ENCODE measurements at regions not wholly inside any gene's neighbourhood (a gene's known extent, or its start where the extent isn't known, plus 50 kb on each side); places are given as distances from the start of the nearest gene placed in this dataset.
A peak's percentile ranks its signal among the peaks of the same experiment; 100 is the strongest.

DNA sequence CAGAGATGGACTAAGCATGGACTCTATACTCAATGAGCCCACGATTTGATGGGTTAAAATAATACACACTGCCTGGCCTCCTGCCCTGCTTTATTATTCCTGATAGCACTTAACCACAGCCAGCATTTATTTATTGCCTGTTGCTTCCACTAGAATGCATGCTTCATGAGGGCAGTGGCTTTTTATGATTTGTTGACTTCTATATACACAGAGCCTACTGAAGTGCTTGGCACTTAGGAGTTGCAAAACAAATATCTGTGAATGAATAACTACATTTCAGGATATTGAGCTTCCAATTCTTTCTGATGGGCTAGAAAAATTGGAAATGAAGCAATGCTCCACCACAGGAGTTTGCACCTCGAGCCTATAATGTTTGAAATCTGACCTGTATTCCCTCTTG lies 513.6 kb upstream of the ZMIZ1 start:
- H3K27me3 ChIP-seq: peaks cover 0 to 4% (median 0%) of the 10 kb centered on the region in 7 donors
- H3K27ac ChIP-seq: no peak overlapping the region
- H3K4me3 ChIP-seq: no peak overlapping the region
- H3K9me3 ChIP-seq: peaks cover 0 to 8% (median 0%) of the 10 kb centered on the region in 11 donors
- 87 to 91% methylated on average over 2 of the region's 2 CpGs for WGBS, 2 donors
- H3K36me3 ChIP-seq: no peaks in the 10 kb centered on the region
- TF ChIP-seq, protein P1, sequence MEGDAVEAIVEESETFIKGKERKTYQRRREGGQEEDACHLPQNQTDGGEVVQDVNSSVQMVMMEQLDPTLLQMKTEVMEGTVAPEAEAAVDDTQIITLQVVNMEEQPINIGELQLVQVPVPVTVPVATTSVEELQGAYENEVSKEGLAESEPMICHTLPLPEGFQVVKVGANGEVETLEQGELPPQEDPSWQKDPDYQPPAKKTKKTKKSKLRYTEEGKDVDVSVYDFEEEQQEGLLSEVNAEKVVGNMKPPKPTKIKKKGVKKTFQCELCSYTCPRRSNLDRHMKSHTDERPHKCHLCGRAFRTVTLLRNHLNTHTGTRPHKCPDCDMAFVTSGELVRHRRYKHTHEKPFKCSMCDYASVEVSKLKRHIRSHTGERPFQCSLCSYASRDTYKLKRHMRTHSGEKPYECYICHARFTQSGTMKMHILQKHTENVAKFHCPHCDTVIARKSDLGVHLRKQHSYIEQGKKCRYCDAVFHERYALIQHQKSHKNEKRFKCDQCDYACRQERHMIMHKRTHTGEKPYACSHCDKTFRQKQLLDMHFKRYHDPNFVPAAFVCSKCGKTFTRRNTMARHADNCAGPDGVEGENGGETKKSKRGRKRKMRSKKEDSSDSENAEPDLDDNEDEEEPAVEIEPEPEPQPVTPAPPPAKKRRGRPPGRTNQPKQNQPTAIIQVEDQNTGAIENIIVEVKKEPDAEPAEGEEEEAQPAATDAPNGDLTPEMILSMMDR (IDR thresholded peaks at IDR 0.05): no peak
- intact Hi-C loops (cut with DNase I): no loop called here
- DNase-seq (no peak), ATAC-seq (no peak)
- H3K4me1 ChIP-seq: peaks cover 0 to 22% (median 13%) of the 10 kb centered on the region in 9 donors

DNA sequence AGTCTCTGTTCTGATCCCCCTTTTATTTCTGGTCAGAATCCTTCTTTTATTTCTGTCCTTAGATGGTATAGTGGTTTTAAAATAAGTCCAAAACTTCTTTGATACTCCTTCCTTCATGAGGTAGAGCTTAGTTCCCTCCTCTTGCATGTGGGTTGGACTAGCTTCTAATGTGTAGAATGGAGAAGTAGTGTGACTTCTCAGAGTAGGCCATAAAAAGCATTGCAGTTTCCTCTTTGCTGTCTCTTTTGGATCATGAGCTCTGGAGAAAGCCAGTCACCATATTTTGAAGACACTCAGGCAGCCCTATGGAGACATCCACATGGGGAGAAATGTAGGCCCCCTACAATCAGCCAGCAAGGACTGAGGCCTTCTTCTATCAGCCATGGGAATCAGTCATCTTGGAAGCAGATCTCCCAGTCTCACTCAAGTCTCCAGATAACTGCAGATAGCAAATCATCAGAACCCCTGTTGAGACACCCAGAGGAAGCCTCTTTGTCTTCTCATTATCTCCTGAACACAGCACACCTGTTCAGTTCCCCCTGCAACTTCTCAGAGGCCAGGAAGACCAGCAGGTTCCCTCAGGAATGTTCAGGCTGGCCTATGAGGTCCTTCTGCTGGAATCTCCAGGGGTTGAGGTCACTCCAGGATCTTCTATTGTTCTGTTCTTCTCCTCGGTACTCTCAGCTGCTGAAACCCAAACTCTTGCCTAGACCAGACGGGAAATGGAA lies 511.9 kb upstream of the ZMIZ1 start:
- no peak for DNase-seq
- Histone ChIP-seq H3K27ac (no peak overlapping the region), H3K36me3 (no peaks in the 10 kb centered on the region), H3K4me3 (no peak overlapping the region), H3K27me3 (no peaks in the 10 kb centered on the region), H3K9me3 (peaks cover 0 to 8% (median 0%) of the 10 kb centered on the region in 11 donors), H3K4me1 (peaks cover 0 to 22% (median 10%) of the 10 kb centered on the region in 9 donors)
- intact Hi-C loops (cut with DNase I): no loop called here
- TF ChIP-seq, protein P1 (IDR thresholded peaks at IDR 0.05): no peak
- 89% methylated on average over 2 of the region's 2 CpGs for WGBS, 2 donors
- ATAC-seq: no peak

DNA sequence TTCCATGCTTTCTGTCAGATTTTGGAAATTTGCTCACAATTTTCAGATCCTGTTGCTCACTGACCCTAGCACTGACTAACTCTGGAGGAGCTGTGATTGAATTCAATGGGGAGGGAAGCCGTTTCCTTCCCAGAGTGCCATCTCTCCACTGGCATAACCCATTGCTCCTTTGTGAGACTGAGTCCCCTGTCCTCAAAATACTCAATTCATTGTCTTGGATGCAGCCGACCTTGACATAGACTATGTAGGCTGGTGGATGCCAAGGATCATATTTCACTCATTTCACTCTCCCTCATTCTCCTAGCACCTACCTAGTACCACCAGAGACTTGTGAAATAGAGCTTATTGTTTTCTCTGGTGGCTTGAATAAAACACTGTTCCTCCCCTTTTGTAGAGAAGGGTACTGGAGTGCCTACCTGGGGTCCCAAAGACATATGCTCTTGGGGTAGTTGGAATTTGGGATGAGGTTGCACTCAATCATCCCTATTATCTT lies 511.3 kb upstream of the ZMIZ1 start:
- H3K27me3 ChIP-seq: no peaks in the 10 kb centered on the region
- peaks cover 0 to 18% (median 8%) of the 10 kb centered on the region in 9 donors for H3K4me1 ChIP-seq
- TF ChIP-seq, protein P1 (IDR thresholded peaks at IDR 0.05): no peak
- DNase-seq: no peak
- no peak for ATAC-seq
- intact Hi-C loops (cut with DNase I): no loop called here
- peaks cover 0 to 8% (median 0%) of the 10 kb centered on the region in 11 donors for H3K9me3 ChIP-seq
- H3K27ac ChIP-seq: no peak overlapping the region
- no peaks in the 10 kb centered on the region for H3K36me3 ChIP-seq
- 85 to 98% methylated on average over 2 of the region's 2 CpGs for WGBS, 2 donors
- no peak overlapping the region for H3K4me3 ChIP-seq

DNA sequence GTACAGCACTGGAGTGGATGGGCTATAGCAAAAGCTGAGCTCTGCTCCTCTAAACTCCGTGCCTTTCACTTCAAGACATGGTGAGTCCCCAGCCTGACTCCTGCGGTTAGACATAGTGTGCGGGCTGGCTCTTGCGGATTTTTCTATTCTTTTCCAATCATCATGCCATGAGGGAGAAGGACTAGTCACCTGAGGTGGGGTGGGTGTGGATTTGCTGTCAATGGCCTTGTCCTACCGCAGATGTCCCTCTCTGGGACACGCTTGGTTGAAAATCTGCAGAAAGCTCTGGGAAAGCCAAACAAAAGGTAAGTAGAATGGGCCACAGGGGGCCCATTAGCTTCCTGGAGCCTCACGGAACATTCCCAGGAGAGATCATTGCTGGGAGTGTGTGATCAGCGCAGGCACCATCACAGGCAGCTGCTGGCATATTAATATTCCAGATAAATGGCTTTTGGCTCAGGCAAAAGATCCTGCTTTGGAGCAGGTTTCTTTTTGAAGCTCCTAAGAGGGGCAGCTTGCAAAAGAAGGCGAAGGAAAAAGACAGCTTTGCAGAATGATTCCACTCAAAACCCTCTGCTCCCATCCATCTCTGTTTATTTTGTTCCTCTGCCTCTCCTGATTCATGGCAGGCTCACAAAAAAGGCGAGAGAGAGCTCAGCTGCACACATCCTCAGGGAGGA lies 509.0 kb upstream of the ZMIZ1 start:
- Histone ChIP-seq H3K4me3 (no peak overlapping the region), H3K4me1 (peaks cover 0 to 14% (median 0%) of the 10 kb centered on the region in 9 donors), H3K9me3 (peaks cover 0 to 8% (median 0%) of the 10 kb centered on the region in 11 donors), H3K36me3 (no peaks in the 10 kb centered on the region), H3K27ac (peak overlapping the region in 3 of 10 donors; percentile 3 to 26 (median 7)), H3K27me3 (no peaks in the 10 kb centered on the region)
- no peak for DNase-seq
- intact Hi-C loops (cut with DNase I): no loop called here
- peak in 1 of 8 donors; percentile 52 for ATAC-seq
- 72 to 75% methylated on average over 10 of the region's 10 CpGs for WGBS, 2 donors
- TF ChIP-seq, protein P1 (IDR thresholded peaks at IDR 0.05): no peak
